ENCODE measurements at regions not wholly inside any gene's neighbourhood (a gene's known extent, or its start where the extent isn't known, plus 50 kb on each side); places are given as distances from the start of the nearest gene placed in this dataset.

DNA sequence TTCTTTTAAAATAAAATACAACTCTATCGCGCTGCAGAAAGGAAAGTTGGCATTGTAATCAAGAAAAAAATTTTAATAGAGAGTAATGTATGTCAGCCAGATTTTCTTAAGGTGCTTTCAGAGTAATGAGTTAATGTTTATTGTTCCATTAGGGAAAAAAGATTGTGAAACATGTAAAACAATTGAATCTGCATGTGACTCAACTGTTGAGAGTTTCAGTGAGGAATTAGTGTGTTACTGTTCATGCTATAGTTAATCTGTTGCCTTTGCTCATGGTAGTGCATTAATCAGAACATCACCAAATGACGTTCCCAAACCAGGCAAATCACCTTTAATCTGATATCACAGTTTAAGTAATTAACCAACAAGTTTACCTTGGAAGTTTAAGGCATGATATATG, 600.5 kb downstream of the NR2F1-AS1 start:
- TF ChIP-seq, protein P1, sequence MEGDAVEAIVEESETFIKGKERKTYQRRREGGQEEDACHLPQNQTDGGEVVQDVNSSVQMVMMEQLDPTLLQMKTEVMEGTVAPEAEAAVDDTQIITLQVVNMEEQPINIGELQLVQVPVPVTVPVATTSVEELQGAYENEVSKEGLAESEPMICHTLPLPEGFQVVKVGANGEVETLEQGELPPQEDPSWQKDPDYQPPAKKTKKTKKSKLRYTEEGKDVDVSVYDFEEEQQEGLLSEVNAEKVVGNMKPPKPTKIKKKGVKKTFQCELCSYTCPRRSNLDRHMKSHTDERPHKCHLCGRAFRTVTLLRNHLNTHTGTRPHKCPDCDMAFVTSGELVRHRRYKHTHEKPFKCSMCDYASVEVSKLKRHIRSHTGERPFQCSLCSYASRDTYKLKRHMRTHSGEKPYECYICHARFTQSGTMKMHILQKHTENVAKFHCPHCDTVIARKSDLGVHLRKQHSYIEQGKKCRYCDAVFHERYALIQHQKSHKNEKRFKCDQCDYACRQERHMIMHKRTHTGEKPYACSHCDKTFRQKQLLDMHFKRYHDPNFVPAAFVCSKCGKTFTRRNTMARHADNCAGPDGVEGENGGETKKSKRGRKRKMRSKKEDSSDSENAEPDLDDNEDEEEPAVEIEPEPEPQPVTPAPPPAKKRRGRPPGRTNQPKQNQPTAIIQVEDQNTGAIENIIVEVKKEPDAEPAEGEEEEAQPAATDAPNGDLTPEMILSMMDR (IDR thresholded peaks at IDR 0.05), result no peak
- no peak for TF ChIP-seq POLR2A (IDR thresholded peaks at IDR 0.05)
